Liver (tissue), 8 donors: ENCODE measurements at regions not wholly inside any gene's neighbourhood (a gene's known extent, or its start where the extent isn't known, plus 50 kb on each side); places are given as distances from the start of the nearest gene placed in this dataset.

Source experiments
- DNase-seq: peaks from one replicate; pipeline ENCODE4 v3.0.0-alpha.2; 2017; ENCODE audit warnings: low spot score
- H3K27ac ChIP-seq, 2 donors: one replicate each; pipeline ENCODE4 v1.7.0; 2013; ENCODE audit warnings: inconsistent platforms in 2 of 2, low read length in 2 of 2, control low read depth in 1 of 2, low read depth in 1 of 2, mild to moderate bottlenecking in 1 of 2
- H3K27me3 ChIP-seq, 4 donors: one replicate each; pipeline versions ENCODE4 v1.6.1 to v1.7.0; 2013; ENCODE audit warnings: low read length in 3 of 4, inconsistent platforms in 1 of 4, mild to moderate bottlenecking in 1 of 4, moderate library complexity in 1 of 4; ENCODE audit not compliant: control insufficient read depth in 4 of 4, insufficient read depth in 4 of 4
- H3K36me3 ChIP-seq, 4 donors: one replicate each; pipeline versions ENCODE4 v1.6.1 to v1.7.0; 2013; ENCODE audit warnings: low read length in 3 of 4, mild to moderate bottlenecking in 3 of 4, low read depth in 1 of 4, moderate library complexity in 1 of 4; ENCODE audit not compliant: control insufficient read depth in 4 of 4, insufficient read depth in 3 of 4
- H3K4me1 ChIP-seq, 4 donors: one replicate each; pipeline versions ENCODE4 v1.6.1 to v1.7.0; 2013; ENCODE audit warnings: low read length in 3 of 4, mild to moderate bottlenecking in 3 of 4, moderate library complexity in 1 of 4; ENCODE audit not compliant: control insufficient read depth in 4 of 4, insufficient read depth in 4 of 4
- H3K4me3 ChIP-seq, 3 donors: one replicate each; pipeline versions ENCODE4 v1.6.1 to v1.7.0; 2013; ENCODE audit warnings: low read length in 3 of 3, control low read depth in 1 of 3, low read depth in 1 of 3, mild to moderate bottlenecking in 1 of 3
- H3K9ac ChIP-seq, 2 donors: one replicate each; pipeline ENCODE4 v1.7.0; 2013; ENCODE audit warnings: low read length in 2 of 2, mild to moderate bottlenecking in 2 of 2, moderate library complexity in 2 of 2, control low read depth in 1 of 2, low read depth in 1 of 2
- H3K9me3 ChIP-seq, 4 donors: one replicate each; pipeline versions ENCODE4 v1.6.1 to v1.7.0; 2013; ENCODE audit warnings: low read length in 3 of 4; ENCODE audit not compliant: control insufficient read depth in 4 of 4
- EGR1 ChIP-seq, 2 donors: IDR thresholded peaks; 2 replicates each; pipeline ENCODE4 v1.6.1; 2016 to 2018; ENCODE audit warnings: antibody characterized with exemption in 2 of 2, low read depth in 2 of 2
- FOXA1 ChIP-seq: IDR thresholded peaks from 2 replicates; pipeline ENCODE4 v1.6.1; 2016; ENCODE audit warnings: antibody characterized with exemption
- FOXA2 ChIP-seq: IDR thresholded peaks from 2 replicates; pipeline ENCODE4 v1.6.1; 2016; ENCODE audit warnings: antibody characterized with exemption
- GABPA ChIP-seq, 2 donors: IDR thresholded peaks in 1 of 2; conservative IDR thresholded peaks in 1 of 2; 2 replicates each; pipeline ENCODE4 v1.6.1; 2016; ENCODE audit warnings: antibody characterized with exemption in 2 of 2, mild to moderate bottlenecking in 1 of 2, moderate library complexity in 1 of 2
- HNF4A ChIP-seq, 2 donors: conservative IDR thresholded peaks; 2 replicates each; pipeline ENCODE4 v1.6.1; 2016; ENCODE audit warnings: antibody characterized with exemption in 2 of 2, mild to moderate bottlenecking in 2 of 2
- HNF4G ChIP-seq: IDR thresholded peaks from 2 replicates; pipeline ENCODE4 v1.6.1; 2016; ENCODE audit warnings: antibody characterized with exemption
- NR2F2 ChIP-seq: IDR thresholded peaks from 2 replicates; pipeline ENCODE4 v1.6.1; 2016; ENCODE audit warnings: antibody characterized with exemption
- RAD21 ChIP-seq, 2 donors: IDR thresholded peaks; 2 replicates each; pipeline ENCODE4 v1.6.1; 2016; ENCODE audit warnings: antibody characterized with exemption in 2 of 2, mild to moderate bottlenecking in 2 of 2
- RXRA ChIP-seq, 2 donors: IDR thresholded peaks; 2 replicates each; pipeline ENCODE4 v1.6.1; 2017 to 2018; ENCODE audit warnings: antibody characterized with exemption in 2 of 2, mild to moderate bottlenecking in 1 of 2
- SP1 ChIP-seq: IDR thresholded peaks from 2 replicates; pipeline ENCODE4 v1.6.1; 2018; ENCODE audit warnings: antibody characterized with exemption, mild to moderate bottlenecking
- TAF1 ChIP-seq: conservative IDR thresholded peaks from 2 replicates; pipeline ENCODE4 v1.6.1; 2016; ENCODE audit warnings: antibody characterized with exemption, mild to moderate bottlenecking
- YY1 ChIP-seq: IDR thresholded peaks from 2 replicates; pipeline ENCODE4 v1.6.1; 2016; ENCODE audit warnings: antibody characterized with exemption, mild to moderate bottlenecking
- WGBS: extraction: QIAGEN DNeasy Blood & Tissue Kit; methylation state at CpG from one replicate; pipeline ENCODE4 v1.1.7; 2013; 5-methylcytosine and 5-hydroxymethylcytosine counted together
- TF ChIP-seq, protein P1 (sequence below): IDR thresholded peaks from 2 replicates; pipeline ENCODE4 v1.6.1; 2016; ENCODE audit warnings: antibody characterized with exemption, mild to moderate bottlenecking
- TF ChIP-seq, protein P2 (sequence below): IDR thresholded peaks from 2 replicates; pipeline ENCODE4 v1.6.1; 2016; ENCODE audit warnings: antibody characterized with exemption
- TF ChIP-seq, protein P3 (sequence below): IDR thresholded peaks from 2 replicates; pipeline ENCODE4 v1.6.1; 2016; ENCODE audit warnings: antibody characterized with exemption
- TF ChIP-seq, protein P4 (sequence below): fragments of 150-350 bp; IDR thresholded peaks from 2 replicates; pipeline ENCODE4 v1.5.1; 2017; ENCODE audit warnings: improper control_type of control experiment, low read depth, low read length; ENCODE audit not compliant: missing input control
- donor health status: healthy.
- donor health status: healthy.
- donor health status: healthy.
- donor health status: healthy.
- donor health status: healthy.

DNA sequence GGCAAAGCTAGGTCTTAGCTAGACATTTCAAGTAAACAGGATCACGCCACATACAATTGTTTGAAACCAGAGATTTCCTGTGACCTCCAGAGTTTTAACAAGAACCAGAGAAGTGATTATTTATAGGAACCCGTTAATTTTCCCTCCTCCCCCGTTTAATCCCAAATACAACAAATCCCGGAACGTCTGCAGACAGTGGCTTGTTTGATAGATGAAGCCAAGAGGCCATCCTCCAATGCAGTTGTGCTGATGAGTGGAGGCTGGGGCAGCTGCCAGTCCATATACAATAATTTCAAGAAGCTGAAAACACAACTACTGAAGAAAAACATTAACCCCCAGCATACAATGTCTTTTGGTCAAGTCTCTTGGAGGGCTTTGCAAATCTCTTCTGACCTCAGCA lies 971.6 kb upstream of the ZNF722 start:
- Histone ChIP-seq H3K4me1 (no peaks in the 10 kb centered on the region), H3K9me3 (peaks cover 0 to 9% (median 3%) of the 10 kb centered on the region in 4 donors), H3K27me3 (no peaks in the 10 kb centered on the region), H3K27ac (no peak overlapping the region), H3K36me3 (no peaks in the 10 kb centered on the region), H3K9ac (no peak overlapping the region), H3K4me3 (no peak overlapping the region)
- TF ChIP-seq HNF4G = no peak
- TF ChIP-seq HNF4A (conservative IDR thresholded peaks at IDR 0.05) = no peak
- TF ChIP-seq SP1 = no peak
- TF ChIP-seq YY1 = no peak
- TF ChIP-seq, protein P1, sequence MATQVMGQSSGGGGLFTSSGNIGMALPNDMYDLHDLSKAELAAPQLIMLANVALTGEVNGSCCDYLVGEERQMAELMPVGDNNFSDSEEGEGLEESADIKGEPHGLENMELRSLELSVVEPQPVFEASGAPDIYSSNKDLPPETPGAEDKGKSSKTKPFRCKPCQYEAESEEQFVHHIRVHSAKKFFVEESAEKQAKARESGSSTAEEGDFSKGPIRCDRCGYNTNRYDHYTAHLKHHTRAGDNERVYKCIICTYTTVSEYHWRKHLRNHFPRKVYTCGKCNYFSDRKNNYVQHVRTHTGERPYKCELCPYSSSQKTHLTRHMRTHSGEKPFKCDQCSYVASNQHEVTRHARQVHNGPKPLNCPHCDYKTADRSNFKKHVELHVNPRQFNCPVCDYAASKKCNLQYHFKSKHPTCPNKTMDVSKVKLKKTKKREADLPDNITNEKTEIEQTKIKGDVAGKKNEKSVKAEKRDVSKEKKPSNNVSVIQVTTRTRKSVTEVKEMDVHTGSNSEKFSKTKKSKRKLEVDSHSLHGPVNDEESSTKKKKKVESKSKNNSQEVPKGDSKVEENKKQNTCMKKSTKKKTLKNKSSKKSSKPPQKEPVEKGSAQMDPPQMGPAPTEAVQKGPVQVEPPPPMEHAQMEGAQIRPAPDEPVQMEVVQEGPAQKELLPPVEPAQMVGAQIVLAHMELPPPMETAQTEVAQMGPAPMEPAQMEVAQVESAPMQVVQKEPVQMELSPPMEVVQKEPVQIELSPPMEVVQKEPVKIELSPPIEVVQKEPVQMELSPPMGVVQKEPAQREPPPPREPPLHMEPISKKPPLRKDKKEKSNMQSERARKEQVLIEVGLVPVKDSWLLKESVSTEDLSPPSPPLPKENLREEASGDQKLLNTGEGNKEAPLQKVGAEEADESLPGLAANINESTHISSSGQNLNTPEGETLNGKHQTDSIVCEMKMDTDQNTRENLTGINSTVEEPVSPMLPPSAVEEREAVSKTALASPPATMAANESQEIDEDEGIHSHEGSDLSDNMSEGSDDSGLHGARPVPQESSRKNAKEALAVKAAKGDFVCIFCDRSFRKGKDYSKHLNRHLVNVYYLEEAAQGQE = no peak
- TF ChIP-seq GABPA (IDR thresholded peaks at IDR 0.05 in 1 of 2, conservative IDR thresholded peaks at IDR 0.05 in 1 of 2) = no peak
- no peak for TF ChIP-seq RAD21 (IDR thresholded peaks at IDR 0.05)
- no peak for TF ChIP-seq TAF1
- TF ChIP-seq FOXA2 = no peak
- TF ChIP-seq, protein P2, sequence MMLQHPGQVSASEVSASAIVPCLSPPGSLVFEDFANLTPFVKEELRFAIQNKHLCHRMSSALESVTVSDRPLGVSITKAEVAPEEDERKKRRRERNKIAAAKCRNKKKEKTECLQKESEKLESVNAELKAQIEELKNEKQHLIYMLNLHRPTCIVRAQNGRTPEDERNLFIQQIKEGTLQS = no peak
- TF ChIP-seq RXRA (IDR thresholded peaks at IDR 0.05) = no peak
- TF ChIP-seq EGR1 (IDR thresholded peaks at IDR 0.05; ENCODE audit: low read depth in 2 of 2) = no peak
- no peak for TF ChIP-seq NR2F2
- TF ChIP-seq, protein P3, sequence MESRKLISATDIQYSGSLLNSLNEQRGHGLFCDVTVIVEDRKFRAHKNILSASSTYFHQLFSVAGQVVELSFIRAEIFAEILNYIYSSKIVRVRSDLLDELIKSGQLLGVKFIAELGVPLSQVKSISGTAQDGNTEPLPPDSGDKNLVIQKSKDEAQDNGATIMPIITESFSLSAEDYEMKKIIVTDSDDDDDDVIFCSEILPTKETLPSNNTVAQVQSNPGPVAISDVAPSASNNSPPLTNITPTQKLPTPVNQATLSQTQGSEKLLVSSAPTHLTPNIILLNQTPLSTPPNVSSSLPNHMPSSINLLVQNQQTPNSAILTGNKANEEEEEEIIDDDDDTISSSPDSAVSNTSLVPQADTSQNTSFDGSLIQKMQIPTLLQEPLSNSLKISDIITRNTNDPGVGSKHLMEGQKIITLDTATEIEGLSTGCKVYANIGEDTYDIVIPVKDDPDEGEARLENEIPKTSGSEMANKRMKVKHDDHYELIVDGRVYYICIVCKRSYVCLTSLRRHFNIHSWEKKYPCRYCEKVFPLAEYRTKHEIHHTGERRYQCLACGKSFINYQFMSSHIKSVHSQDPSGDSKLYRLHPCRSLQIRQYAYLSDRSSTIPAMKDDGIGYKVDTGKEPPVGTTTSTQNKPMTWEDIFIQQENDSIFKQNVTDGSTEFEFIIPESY = no peak
- no peak for TF ChIP-seq FOXA1
- TF ChIP-seq, protein P4, sequence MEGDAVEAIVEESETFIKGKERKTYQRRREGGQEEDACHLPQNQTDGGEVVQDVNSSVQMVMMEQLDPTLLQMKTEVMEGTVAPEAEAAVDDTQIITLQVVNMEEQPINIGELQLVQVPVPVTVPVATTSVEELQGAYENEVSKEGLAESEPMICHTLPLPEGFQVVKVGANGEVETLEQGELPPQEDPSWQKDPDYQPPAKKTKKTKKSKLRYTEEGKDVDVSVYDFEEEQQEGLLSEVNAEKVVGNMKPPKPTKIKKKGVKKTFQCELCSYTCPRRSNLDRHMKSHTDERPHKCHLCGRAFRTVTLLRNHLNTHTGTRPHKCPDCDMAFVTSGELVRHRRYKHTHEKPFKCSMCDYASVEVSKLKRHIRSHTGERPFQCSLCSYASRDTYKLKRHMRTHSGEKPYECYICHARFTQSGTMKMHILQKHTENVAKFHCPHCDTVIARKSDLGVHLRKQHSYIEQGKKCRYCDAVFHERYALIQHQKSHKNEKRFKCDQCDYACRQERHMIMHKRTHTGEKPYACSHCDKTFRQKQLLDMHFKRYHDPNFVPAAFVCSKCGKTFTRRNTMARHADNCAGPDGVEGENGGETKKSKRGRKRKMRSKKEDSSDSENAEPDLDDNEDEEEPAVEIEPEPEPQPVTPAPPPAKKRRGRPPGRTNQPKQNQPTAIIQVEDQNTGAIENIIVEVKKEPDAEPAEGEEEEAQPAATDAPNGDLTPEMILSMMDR = no peak
- DNase-seq = no peak
- 62% methylated on average over 5 of the region's 5 CpGs for WGBS
